ENCODE measurements at regions not wholly inside any gene's neighbourhood (a gene's known extent, or its start where the extent isn't known, plus 50 kb on each side); places are given as distances from the start of the nearest gene placed in this dataset.
"Not testable (repeated sequence)": the region's sequence is repeated elsewhere in the genome, so short reads cannot be mapped to it uniquely, and the experiment has no call there.

- no peak overlapping the region for H3K27ac ChIP-seq (ENCODE audit: low read depth, low read length)
- no peak for DNase-seq (ENCODE audit: low read depth, low spot score)
- CTCF ChIA-PET: no interaction called here
- no peak for TF ChIP-seq CTCF (IDR thresholded peaks at IDR 0.05; ENCODE audit: low read depth, low read length)
- H3K9me3 ChIP-seq (ENCODE audit: control insufficient read depth, insufficient read depth, low read length): no peaks in the 10 kb centered on the region
- no peak overlapping the region for H3K4me3 ChIP-seq (ENCODE audit: low read depth, low read length)
- POLR2A ChIA-PET: no interaction called here
- H3K27me3 ChIP-seq (ENCODE audit: control insufficient read depth, insufficient read depth, low read length): no peaks in the 10 kb centered on the region
These were observed 104.0 kb upstream of the ZEB1 start for GRCh38 chr10:31215052-31215451.

GRCh38 chr10:31219306-31219705, 99.7 kb upstream of the ZEB1 start:
- no peak overlapping the region for H3K27ac ChIP-seq (ENCODE audit: low read depth, low read length)
- H3K9me3 ChIP-seq (ENCODE audit: control insufficient read depth, insufficient read depth, low read length): no peaks in the 10 kb centered on the region
- ChIA-PET POLR2A (no interaction called here), CTCF (no interaction called here)
- no peak for TF ChIP-seq CTCF (IDR thresholded peaks at IDR 0.05; ENCODE audit: low read depth, low read length)
- no peaks in the 10 kb centered on the region for H3K27me3 ChIP-seq (ENCODE audit: control insufficient read depth, insufficient read depth, low read length)
- no peak for DNase-seq (ENCODE audit: low read depth, low spot score)
- H3K4me3 ChIP-seq (ENCODE audit: low read depth, low read length): no peak overlapping the region

- POLR2A ChIA-PET; H3K9me3 ChIP-seq (ENCODE audit: control insufficient read depth, insufficient read depth, low read length); H3K27ac ChIP-seq (ENCODE audit: low read depth, low read length); H3K27me3 ChIP-seq (ENCODE audit: control insufficient read depth, insufficient read depth, low read length); CTCF ChIA-PET; DNase-seq (ENCODE audit: low read depth, low spot score); H3K4me3 ChIP-seq (ENCODE audit: low read depth, low read length): not testable (repeated sequence)
These were observed 90.2 kb upstream of the ZEB1 start for GRCh38 chr10:31228780-31229179.

GRCh38 chr10:31239961-31240360, 79.1 kb upstream of the ZEB1 start:
- DNase-seq (ENCODE audit: low read depth, low spot score): no peak
- TF ChIP-seq CTCF (IDR thresholded peaks at IDR 0.05; ENCODE audit: low read depth, low read length): no peak
- Histone ChIP-seq H3K9me3 (ENCODE audit: control insufficient read depth, insufficient read depth, low read length) (peaks cover 2% of the 10 kb centered on the region; the same call in 1 of the 2 replicates), H3K4me3 (ENCODE audit: low read depth, low read length) (no peak overlapping the region), H3K27me3 (ENCODE audit: control insufficient read depth, insufficient read depth, low read length) (no peaks in the 10 kb centered on the region), H3K27ac (ENCODE audit: low read depth, low read length) (no peak overlapping the region)
- POLR2A ChIA-PET: no interaction called here
- CTCF ChIA-PET: no interaction called here

GRCh38 chr10:31242902-31243301, 76.1 kb upstream of the ZEB1 start:
- Histone ChIP-seq H3K9me3 (ENCODE audit: control insufficient read depth, insufficient read depth, low read length) (peaks cover 4% of the 10 kb centered on the region; the same call in 1 of the 2 replicates), H3K27me3 (ENCODE audit: control insufficient read depth, insufficient read depth, low read length) (no peaks in the 10 kb centered on the region), H3K4me3 (ENCODE audit: low read depth, low read length) (no peak overlapping the region), H3K27ac (ENCODE audit: low read depth, low read length) (peak overlapping the region; percentile 78)
- CTCF ChIA-PET: no interaction called here
- POLR2A ChIA-PET: interaction anchor here (0.7 kb wide), 2 partner anchors 113 to 410 kb away, joined by 3 to 6 read pairs; no protein-coding TSS in a partner anchor
- no peak for TF ChIP-seq CTCF (IDR thresholded peaks at IDR 0.05; ENCODE audit: low read depth, low read length)
- DNase-seq (ENCODE audit: low read depth, low spot score): peak; percentile 88

- POLR2A ChIA-PET, CTCF ChIA-PET: not testable (repeated sequence)
These were observed 67.9 kb upstream of the ZEB1 start for GRCh38 chr10:31251118-31251517.

More at GRCh38 chr10:31251118-31251517, 67.9 kb upstream of the ZEB1 start:
- H3K4me3 ChIP-seq (ENCODE audit: low read depth, low read length); H3K9me3 ChIP-seq (ENCODE audit: control insufficient read depth, insufficient read depth, low read length); H3K27ac ChIP-seq (ENCODE audit: low read depth, low read length); DNase-seq (ENCODE audit: low read depth, low spot score); H3K27me3 ChIP-seq (ENCODE audit: control insufficient read depth, insufficient read depth, low read length): not testable (repeated sequence)

Measured in AG04450 (cell line).